ENCODE measurements at regions not wholly inside any gene's neighbourhood (a gene's known extent, or its start where the extent isn't known, plus 50 kb on each side); places are given as distances from the start of the nearest gene placed in this dataset.

- Histone ChIP-seq H3K9ac (ENCODE audit: low read length) (no peak overlapping the region), H3K27ac (ENCODE audit: low read depth, low read length) (no peak overlapping the region), H3K79me2 (ENCODE audit: insufficient read depth, low read length) (no peaks in the 10 kb centered on the region), H3K27me3 (ENCODE audit: insufficient read depth, low read length) (no peaks in the 10 kb centered on the region), H3K4me3 (replicated peaks in 1 of 2; ENCODE audit: low read depth in 1 of 2, low read length in 2 of 2) (no peak overlapping the region), H2AFZ (ENCODE audit: low read depth, low read length, poor library complexity, severe bottlenecking) (no peak overlapping the region), H3K9me2 (ENCODE audit: insufficient read depth) (no peaks in the 10 kb centered on the region), H3K36me3 (ENCODE audit: control insufficient read depth in 1 of 2, insufficient read depth in 2 of 2, low read length in 2 of 2) (no peaks in the 10 kb centered on the region), H3K4me1 (ENCODE audit: control insufficient read depth in 1 of 2, insufficient read depth in 2 of 2, low read length in 2 of 2) (no peaks in the 10 kb centered on the region), H3K4me2 (ENCODE audit: low read length) (no peak overlapping the region), H3K9me3 (ENCODE audit: control insufficient read depth in 1 of 2, insufficient read depth in 1 of 2, low read depth in 1 of 2, low read length in 2 of 2) (no peaks in the 10 kb centered on the region), H4K20me1 (ENCODE audit: insufficient read depth) (no peaks in the 10 kb centered on the region)
- ChIA-PET RAD21 (ENCODE audit: low non-redundant PET in 1 of 2, low total read pairs in 2 of 2, uncharacterized antibody in 2 of 2, unreplicated experiment in 2 of 2) (no interaction called here), POLR2A (no interaction called here), CTCF (no interaction called here)
- DNase-seq (ENCODE audit: low read depth, low spot score) (no peak), ATAC-seq (no peak)
- no TSS peak for BruUV-seq (replicated peaks)
- TF ChIP-seq CBX3 (IDR thresholded peaks at IDR 0.05; ENCODE audit: low read depth) (no peak), REST (IDR thresholded peaks at IDR 0.05; ENCODE audit: low read depth) (no peak), EZH2phosphoT487 (IDR thresholded peaks at IDR 0.05; ENCODE audit: borderline replicate concordance) (no peak), ZFX (IDR thresholded peaks at IDR 0.05) (no peak), SIN3A (IDR thresholded peaks at IDR 0.05; ENCODE audit: low read depth) (no peak), SRF (IDR thresholded peaks at IDR 0.05; ENCODE audit: low read depth) (no peak), CTCF (IDR thresholded peaks at IDR 0.05 in 2 of 3, conservative IDR thresholded peaks at IDR 0.05 in 1 of 3; ENCODE audit: borderline replicate concordance in 1 of 3, insufficient read depth in 1 of 3, low read depth in 2 of 3, low read length in 2 of 3) (no peak)
- TF ChIP-seq, protein P1, sequence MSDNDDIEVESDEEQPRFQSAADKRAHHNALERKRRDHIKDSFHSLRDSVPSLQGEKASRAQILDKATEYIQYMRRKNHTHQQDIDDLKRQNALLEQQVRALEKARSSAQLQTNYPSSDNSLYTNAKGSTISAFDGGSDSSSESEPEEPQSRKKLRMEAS (IDR thresholded peaks at IDR 0.05), result no peak
- intact Hi-C loops (cut with micrococcal nuclease), result no loop called here
These were observed 385.5 kb downstream of the SHANK2 start for GRCh38 chr11:70866834-70867233.
